Large intestine (tissue), 3 donors: ENCODE measurements at regions not wholly inside any gene's neighbourhood (a gene's known extent, or its start where the extent isn't known, plus 50 kb on each side); places are given as distances from the start of the nearest gene placed in this dataset.
A peak's percentile ranks its signal among the peaks of the same experiment; 100 is the strongest.

Source experiments
- DNase-seq, 2 donors: peaks; one replicate each; pipeline versions ENCODE4 v3.0.0 to v3.0.0-alpha.2; 2013
- H3K27ac ChIP-seq: one replicate; pipeline ENCODE4 v1.5.1; 2013; ENCODE audit warnings: low read length
- H3K27me3 ChIP-seq: 2 replicates; pipeline ENCODE4 v1.6.1; 2013; ENCODE audit warnings: low read length; ENCODE audit not compliant: control insufficient read depth, insufficient read depth
- H3K36me3 ChIP-seq: 2 replicates; pipeline ENCODE4 v1.6.1; 2013; ENCODE audit warnings: low read length; ENCODE audit not compliant: control insufficient read depth, insufficient read depth
- H3K4me1 ChIP-seq: one replicate; pipeline ENCODE4 v1.6.1; 2013; ENCODE audit warnings: low read length; ENCODE audit not compliant: control insufficient read depth, insufficient read depth
- H3K4me3 ChIP-seq: one replicate; pipeline ENCODE4 v1.5.1; 2013; ENCODE audit warnings: low read length
- H3K9me3 ChIP-seq: one replicate; pipeline ENCODE4 v1.6.1; 2013; ENCODE audit warnings: mild to moderate bottlenecking, low read depth, low read length, moderate library complexity; ENCODE audit not compliant: control insufficient read depth
- WGBS: methylation state at CpG from one replicate; pipeline ENCODE4 v1.1.5; 2013; ENCODE audit warnings: low lambda C conversion rate; ENCODE audit not compliant: insufficient coverage; 5-methylcytosine and 5-hydroxymethylcytosine counted together

DNA sequence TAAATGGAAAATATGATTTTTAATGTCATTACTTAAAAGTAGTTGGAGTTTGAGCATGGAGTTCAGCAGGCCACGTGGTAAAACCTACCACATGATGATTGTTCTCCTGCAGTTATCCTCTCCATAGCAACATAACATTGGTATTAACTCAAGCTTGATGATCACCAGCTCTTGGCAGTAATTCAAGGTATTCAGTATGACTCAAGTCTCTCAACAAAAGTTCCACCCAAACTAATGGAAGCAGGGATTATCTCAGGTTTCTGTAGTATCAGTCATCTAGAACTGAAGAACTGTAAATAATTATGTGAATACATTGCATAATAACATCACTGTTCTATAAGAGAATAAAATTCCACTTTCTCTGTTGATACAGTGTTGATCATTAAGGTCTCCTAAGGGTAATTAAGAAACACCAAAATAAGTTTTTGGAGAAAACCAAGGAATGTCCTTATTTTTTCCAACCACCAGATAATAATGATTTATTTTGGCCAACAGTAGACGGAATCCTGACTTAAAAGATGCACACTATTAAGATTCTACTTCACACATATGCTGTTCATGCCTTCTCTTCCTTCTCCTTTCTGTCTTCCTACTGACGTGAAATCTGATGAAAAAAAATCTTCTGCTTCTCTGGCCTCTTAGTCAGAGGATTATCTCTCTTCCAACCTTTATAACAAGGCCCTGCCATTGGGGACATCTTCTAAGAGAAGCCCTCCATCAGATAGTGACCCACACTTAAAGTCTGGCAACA is 1092.3 kb downstream of the EFNB2 start:
- Histone ChIP-seq H3K27me3 (no peaks in the 10 kb centered on the region), H3K9me3 (no peaks in the 10 kb centered on the region), H3K36me3 (no peaks in the 10 kb centered on the region), H3K27ac (no peak overlapping the region), H3K4me3 (no peak overlapping the region), H3K4me1 (no peaks in the 10 kb centered on the region)
- peak; percentile 29 to 60 for DNase-seq
- WGBS = 86% methylated on average over 1 of the region's 3 CpGs

DNA sequence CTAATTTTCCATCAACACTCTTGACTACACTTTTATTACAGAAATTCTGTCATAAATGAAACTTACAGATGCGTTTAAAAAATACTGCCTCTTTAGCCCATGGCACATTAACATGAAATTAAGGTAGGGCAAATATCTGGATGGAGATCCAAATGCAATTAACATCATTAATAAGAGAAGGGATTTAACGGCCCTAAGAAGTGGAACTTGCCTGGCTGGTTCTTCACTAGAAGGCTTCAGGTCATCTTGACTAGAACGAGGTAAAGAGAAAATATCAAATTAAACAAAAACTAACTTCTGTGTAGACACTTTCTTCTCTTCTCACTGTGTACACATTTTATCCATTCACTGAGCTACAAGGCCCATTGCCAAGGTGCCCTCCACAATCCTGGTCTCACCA is 1093.4 kb downstream of the EFNB2 start:
- Histone ChIP-seq H3K4me1 (no peaks in the 10 kb centered on the region), H3K27ac (no peak overlapping the region), H3K27me3 (no peaks in the 10 kb centered on the region), H3K4me3 (no peak overlapping the region), H3K9me3 (no peaks in the 10 kb centered on the region), H3K36me3 (no peaks in the 10 kb centered on the region)
- WGBS = 100% methylated on average over 1 of the region's 3 CpGs
- DNase-seq = no peak

DNA sequence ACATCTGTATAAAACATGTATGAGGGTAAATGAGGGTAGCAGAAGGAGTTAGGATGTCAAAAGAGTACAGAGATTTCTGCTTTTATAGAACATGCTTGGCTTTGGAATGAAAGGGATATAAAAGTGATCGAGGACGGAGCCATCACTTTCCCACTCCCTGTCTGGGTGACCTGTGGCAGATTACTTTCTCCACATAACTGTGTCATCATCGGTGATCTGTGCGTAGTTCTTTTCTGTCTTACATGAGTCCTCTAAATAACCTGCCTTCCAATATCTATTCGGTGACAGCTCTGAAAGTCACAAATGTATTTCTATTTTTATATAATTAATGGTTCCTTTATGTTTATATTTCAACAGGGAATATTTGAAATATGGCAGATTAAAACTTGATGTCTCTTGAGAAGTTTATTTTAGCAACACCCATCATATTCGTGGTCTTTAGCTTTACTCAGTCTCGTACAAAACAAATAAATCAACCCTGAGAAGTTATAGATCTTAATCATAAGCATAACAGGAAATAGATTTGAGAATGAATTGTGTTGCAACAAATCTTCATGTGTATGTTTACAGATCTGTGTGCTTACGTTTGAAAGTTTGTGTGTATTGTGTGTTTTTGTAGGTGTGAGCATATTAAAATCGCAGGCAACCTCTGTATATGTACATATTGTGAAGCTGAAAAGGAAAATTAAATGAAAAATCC is 1094.3 kb downstream of the EFNB2 start:
- H3K9me3 ChIP-seq = no peaks in the 10 kb centered on the region
- H3K27me3 ChIP-seq = no peaks in the 10 kb centered on the region
- WGBS = 100% methylated on average over 3 of the region's 9 CpGs
- no peak overlapping the region for H3K27ac ChIP-seq
- no peaks in the 10 kb centered on the region for H3K4me1 ChIP-seq
- H3K4me3 ChIP-seq = no peak overlapping the region
- H3K36me3 ChIP-seq = no peaks in the 10 kb centered on the region
- DNase-seq = no peak

DNA sequence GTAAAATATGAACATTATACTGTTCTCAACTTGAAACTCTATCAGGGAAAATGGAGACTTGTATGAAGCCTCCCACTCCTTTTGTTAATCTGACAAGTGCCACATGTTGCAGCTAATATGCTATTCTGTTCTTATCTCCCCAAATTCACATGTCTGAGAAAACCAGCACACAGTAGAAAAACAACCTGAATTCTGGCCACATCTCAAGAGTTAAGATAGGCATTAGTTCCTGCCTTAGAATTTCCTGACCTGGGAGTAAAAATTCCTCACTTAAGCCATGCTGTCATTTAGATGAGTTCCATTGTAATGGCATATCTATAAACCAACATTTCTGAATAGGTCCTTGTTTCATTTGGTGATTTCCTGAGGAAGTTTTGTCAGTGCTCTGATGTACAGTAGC is 1098.5 kb downstream of the EFNB2 start:
- Histone ChIP-seq H3K4me3 (no peak overlapping the region), H3K36me3 (no peaks in the 10 kb centered on the region)
- DNase-seq = no peak

DNA sequence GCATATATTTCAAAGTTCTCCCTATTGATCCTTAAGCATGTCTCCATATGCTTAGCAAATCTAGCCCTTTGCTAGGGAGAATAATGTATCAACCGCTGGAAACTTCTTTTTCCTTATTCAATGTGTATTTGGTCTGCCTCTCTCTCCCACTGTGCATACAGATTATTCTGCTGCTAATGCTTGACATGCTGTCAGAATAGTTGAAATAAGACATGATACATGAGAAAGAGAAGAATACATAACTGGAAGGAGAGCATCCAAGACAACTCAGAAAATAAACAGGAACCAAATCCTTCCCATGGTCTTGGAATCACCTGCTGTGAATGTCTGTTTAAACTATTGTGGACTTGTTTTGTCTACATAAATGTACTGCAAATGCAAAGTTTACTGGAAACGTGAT is 1103.0 kb downstream of the EFNB2 start:
- Histone ChIP-seq H3K4me3 (no peak overlapping the region), H3K27ac (no peak overlapping the region), H3K4me1 (no peaks in the 10 kb centered on the region), H3K36me3 (no peaks in the 10 kb centered on the region), H3K27me3 (no peaks in the 10 kb centered on the region), H3K9me3 (no peaks in the 10 kb centered on the region)
- DNase-seq = no peak
- WGBS = 75% methylated on average over 1 of the region's 2 CpGs

More for the DNA sequence above, 1098.5 kb downstream of the EFNB2 start:
- no peaks in the 10 kb centered on the region for H3K9me3 ChIP-seq
- H3K27me3 ChIP-seq = no peaks in the 10 kb centered on the region
- H3K4me1 ChIP-seq = no peaks in the 10 kb centered on the region
- no peak overlapping the region for H3K27ac ChIP-seq

DNA sequence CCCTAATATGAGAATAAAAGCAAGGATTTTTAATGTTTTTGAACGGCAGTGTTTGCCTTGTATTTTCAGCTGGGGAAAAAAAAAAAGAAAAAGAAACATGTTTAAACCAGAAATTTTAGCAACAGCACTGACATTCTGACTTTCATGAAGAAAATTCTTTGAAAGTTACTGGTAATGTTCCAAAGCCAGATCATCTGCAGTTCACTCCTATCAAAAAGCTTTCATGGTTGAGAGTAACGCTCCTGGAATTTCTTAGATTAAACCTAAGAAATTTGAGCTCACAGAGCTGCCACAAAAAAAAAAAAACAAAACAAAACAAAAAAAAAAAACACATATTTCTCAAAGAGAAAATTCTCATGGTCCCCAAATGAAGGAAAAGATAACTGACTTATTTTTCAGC is 1106.7 kb downstream of the EFNB2 start:
- no peaks in the 10 kb centered on the region for H3K4me1 ChIP-seq
- H3K27me3 ChIP-seq = no peaks in the 10 kb centered on the region
- H3K27ac ChIP-seq = no peak overlapping the region
- whole genome bisulfite sequencing = 55% methylated on average over 2 of the region's 2 CpGs
- DNase-seq = no peak
- no peaks in the 10 kb centered on the region for H3K9me3 ChIP-seq
- no peaks in the 10 kb centered on the region for H3K36me3 ChIP-seq
- H3K4me3 ChIP-seq = no peak overlapping the region

DNA sequence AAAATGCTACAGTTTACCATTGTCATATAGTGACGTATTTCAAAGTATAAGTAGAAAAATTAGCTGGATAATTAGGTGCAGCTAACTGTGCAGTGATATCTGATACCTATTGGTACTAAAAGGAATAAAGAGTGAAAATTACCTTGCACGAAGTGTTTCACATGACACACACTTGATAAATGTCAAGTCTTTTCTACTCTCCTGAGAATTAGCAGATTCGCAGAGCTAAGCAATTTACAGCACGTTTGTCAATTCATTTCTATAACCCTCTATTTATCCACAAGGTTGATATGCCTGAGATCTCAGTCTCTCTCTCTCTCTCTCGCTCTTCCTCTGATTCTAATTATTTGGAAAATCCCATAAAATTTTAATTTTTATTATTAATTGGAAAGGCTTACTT is 1109.0 kb downstream of the EFNB2 start:
- H3K36me3 ChIP-seq = no peaks in the 10 kb centered on the region
- no peak overlapping the region for H3K27ac ChIP-seq
- WGBS = 88% methylated on average over 4 of the region's 5 CpGs
- H3K4me3 ChIP-seq = no peak overlapping the region
- no peaks in the 10 kb centered on the region for H3K9me3 ChIP-seq
- no peaks in the 10 kb centered on the region for H3K4me1 ChIP-seq
- DNase-seq = no peak
- no peaks in the 10 kb centered on the region for H3K27me3 ChIP-seq

DNA sequence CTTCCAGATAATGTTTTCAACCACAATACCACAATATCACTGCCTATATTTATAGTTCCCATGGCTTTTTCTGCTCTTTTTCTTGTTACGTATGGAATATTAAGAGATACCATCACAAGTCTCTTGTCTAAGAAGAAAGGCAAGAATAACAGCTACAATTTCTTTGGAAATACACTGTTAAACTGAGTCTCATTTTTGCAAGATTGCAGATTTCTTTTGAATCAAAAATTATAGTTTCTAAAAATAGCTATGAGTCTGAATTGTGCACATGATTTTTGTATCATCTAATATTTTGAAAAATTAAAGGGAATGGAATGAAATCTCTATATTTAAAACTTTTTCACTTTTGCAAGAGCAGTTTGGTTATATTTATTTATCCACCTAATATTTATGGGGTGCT is 1120.8 kb downstream of the EFNB2 start:
- H3K27ac ChIP-seq = no peak overlapping the region
- no CpG with 5 or more reads among the region's 1 CpG for WGBS

DNA sequence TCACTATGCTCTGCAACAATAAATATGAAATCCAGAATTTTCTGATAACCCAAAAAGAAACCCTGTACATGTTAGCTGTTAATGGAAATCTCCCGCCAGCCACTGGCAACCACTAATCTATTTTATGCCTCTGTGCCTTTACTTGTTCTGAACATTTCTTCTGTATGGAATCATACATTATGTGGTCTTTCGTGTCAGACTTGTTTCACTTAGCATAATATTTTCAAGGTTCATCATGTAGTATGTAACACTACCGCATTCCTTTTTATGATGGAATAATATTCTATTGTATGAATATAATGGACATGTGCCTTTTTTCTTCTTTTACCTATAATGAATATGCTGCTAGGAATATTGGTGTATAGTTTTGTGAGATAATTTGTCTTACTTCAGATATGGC is 1123.3 kb downstream of the EFNB2 start:
- Histone ChIP-seq H3K4me3 (no peak overlapping the region), H3K4me1 (no peaks in the 10 kb centered on the region), H3K9me3 (no peaks in the 10 kb centered on the region), H3K27me3 (no peaks in the 10 kb centered on the region), H3K27ac (no peak overlapping the region), H3K36me3 (no peaks in the 10 kb centered on the region)
- no peak for DNase-seq
- no CpG with 5 or more reads among the region's 3 CpGs for whole genome bisulfite sequencing

More for the DNA sequence above, 1120.8 kb downstream of the EFNB2 start:
- Histone ChIP-seq H3K4me3 (no peak overlapping the region), H3K9me3 (no peaks in the 10 kb centered on the region), H3K27me3 (no peaks in the 10 kb centered on the region), H3K4me1 (no peaks in the 10 kb centered on the region), H3K36me3 (no peaks in the 10 kb centered on the region)
- DNase-seq = no peak

DNA sequence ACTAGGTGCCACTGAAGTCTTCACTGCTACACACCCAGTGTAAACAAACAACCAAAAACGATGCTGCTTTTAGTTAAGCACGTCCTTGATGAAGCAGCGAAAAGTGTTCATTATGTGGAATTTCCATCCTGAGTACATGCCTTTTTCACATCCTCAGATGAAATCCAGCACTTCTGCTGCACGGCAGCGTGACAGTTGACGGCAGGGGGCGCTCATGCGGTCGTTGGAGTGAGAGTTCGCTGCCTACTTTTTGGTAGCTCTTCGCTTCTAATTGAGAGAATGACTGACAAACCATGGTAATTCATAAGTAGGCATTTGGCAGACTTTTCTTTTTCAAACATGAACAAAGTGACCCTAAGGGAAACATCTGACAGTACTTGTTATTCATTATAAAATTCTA is 1124.9 kb downstream of the EFNB2 start:
- Histone ChIP-seq H3K27ac (no peak overlapping the region), H3K36me3 (no peaks in the 10 kb centered on the region)
- WGBS = no CpG with 5 or more reads among the region's 11 CpGs

DNA sequence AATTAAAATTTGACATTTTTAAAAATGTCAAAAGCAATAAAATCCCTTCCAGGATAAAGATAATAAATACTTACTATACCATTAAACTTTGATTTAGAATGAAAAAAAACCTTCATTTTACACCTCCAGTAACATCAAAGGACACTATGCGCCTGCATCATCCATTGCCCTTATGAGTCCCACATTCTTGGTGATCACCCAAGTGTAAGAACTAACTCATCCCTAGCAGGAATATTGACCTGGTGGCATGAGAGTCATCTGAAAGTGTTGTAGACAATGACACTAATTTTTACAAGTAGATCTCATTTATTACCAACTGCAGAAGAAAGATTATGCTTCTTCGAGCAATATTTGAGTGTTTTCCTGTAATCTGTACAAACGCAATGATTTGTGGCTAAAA is 1128.9 kb downstream of the EFNB2 start:
- Histone ChIP-seq H3K27ac (no peak overlapping the region), H3K4me3 (no peak overlapping the region), H3K9me3 (no peaks in the 10 kb centered on the region), H3K36me3 (no peaks in the 10 kb centered on the region), H3K4me1 (no peaks in the 10 kb centered on the region), H3K27me3 (no peaks in the 10 kb centered on the region)
- DNase-seq = no peak
- 86% methylated on average over 2 of the region's 3 CpGs for WGBS

More for the DNA sequence above, 1124.9 kb downstream of the EFNB2 start:
- Histone ChIP-seq H3K27me3 (no peaks in the 10 kb centered on the region), H3K4me1 (no peaks in the 10 kb centered on the region), H3K9me3 (no peaks in the 10 kb centered on the region), H3K4me3 (no peak overlapping the region)
- peak; percentile 7 to 15 for DNase-seq
